ENCODE measurements at regions not wholly inside any gene's neighbourhood (a gene's known extent, or its start where the extent isn't known, plus 50 kb on each side); places are given as distances from the start of the nearest gene placed in this dataset.
"Not testable (repeated sequence)": the region's sequence is repeated elsewhere in the genome, so short reads cannot be mapped to it uniquely, and the experiment has no call there.

GRCh38 chr4:79748835-79749234, 324.2 kb downstream of the ANTXR2 start:
- H3K27ac ChIP-seq = no peak overlapping the region
- no peak overlapping the region for H3K4me3 ChIP-seq

DNA sequence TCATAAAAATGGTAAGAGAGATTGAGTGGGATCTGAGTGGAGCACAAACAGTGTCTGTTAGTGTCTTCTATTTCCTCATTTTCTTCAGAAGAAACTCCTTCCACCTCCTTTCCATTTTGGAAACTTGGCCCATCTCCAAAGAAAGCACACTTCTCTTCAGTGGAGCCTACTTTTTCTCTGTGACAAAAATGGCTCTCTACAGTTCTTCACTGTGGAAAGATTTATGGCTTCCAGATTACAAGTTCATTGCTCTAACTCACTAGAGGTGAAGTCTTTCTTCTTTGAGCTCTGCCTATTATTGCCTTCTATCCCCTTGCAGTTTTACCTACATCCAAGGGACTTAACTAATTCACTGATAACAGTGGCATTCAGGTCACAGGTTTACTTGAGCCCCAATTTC, 325.8 kb downstream of the ANTXR2 start:
- Histone ChIP-seq H3K27ac (no peak overlapping the region), H3K4me3 (no peak overlapping the region)

GRCh38 chr4:79743014-79743413, 330.0 kb downstream of the ANTXR2 start:
- H3K4me3 ChIP-seq = no peak overlapping the region
- no peak overlapping the region for H3K27ac ChIP-seq

DNA sequence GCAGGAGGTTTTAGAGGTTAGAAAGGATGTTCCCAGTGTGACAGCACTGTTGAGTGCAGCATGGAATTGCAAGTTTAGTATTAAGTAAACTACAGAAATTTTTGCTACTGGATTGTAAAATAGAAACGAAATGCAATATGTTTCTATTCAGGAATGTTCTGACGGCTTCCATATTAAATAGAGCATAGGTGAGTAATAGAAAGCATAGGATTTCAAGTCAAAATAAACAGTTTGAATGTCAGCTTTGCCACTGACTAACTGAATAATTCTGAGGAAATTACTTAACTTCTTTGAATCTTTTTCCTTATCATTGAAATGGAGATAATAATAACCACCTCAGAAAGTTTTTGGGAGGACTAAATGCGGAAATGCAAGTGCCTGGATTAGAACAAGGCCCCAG, 331.9 kb upstream of the GK2 start:
- Histone ChIP-seq H3K27ac (no peak overlapping the region), H3K4me3 (no peak overlapping the region)

- Histone ChIP-seq H3K27ac (no peak overlapping the region), H3K4me3 (no peak overlapping the region)
Measured at GRCh38 chr4:79723507-79723906, 315.5 kb upstream of the GK2 start.

DNA sequence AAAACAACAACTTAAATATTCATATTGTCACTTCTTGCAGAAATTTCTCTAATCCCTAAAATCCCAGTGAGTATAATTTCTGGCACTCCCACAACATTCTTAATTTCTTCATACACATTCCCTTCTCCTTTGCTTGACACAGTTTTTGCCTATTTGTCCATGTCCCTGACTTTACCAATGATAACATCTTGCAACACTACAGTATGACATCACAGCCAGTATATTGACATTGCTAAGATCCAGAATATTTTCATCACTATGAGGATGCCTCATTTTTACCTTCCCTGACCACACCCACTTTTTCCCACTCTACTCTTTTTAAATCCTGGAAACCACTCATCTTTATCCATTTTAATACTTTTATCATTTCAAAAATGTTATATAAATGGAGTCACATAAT, 292.3 kb upstream of the GK2 start:
- no peak overlapping the region for H3K27ac ChIP-seq
- H3K4me3 ChIP-seq = no peak overlapping the region

- H3K4me3 ChIP-seq = no peak overlapping the region
Measured at GRCh38 chr4:79697444-79697843, 289.4 kb upstream of the GK2 start.

GRCh38 chr4:79696534-79696933, 288.5 kb upstream of the GK2 start:
- not testable (repeated sequence) for H3K27ac ChIP-seq, H3K4me3 ChIP-seq

More at GRCh38 chr4:79697444-79697843, 289.4 kb upstream of the GK2 start:
- no peak overlapping the region for H3K27ac ChIP-seq

GRCh38 chr4:79695848-79696247, 287.8 kb upstream of the GK2 start:
- no peak overlapping the region for H3K27ac ChIP-seq

GRCh38 chr4:79689740-79690139, 281.7 kb upstream of the GK2 start:
- H3K27ac ChIP-seq = no peak overlapping the region
- no peak overlapping the region for H3K4me3 ChIP-seq

More at GRCh38 chr4:79695848-79696247, 287.8 kb upstream of the GK2 start:
- H3K4me3 ChIP-seq = no peak overlapping the region

DNA sequence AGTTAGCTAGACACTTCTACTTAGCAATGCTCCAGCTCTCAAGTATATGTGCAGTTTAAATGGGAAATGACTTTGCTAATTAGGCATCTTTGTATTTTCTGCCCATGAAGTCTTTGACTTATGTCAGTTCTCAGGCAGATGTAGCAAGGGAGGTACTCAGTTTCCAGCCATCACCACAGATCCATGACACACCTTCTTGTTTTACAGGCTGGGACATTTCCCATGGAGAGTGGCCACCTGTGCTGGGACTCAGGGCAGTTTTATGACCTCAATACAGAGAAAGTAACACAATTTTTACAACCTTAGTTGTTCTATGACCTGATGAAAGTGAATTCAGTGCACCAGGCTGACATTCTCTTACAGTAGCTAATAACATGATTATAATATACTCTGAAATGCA, 280.7 kb upstream of the GK2 start:
- H3K27ac ChIP-seq = no peak overlapping the region
- H3K4me3 ChIP-seq = no peak overlapping the region

- Histone ChIP-seq H3K4me3 (no peak overlapping the region), H3K27ac (no peak overlapping the region)
Measured at GRCh38 chr4:79687006-79687405, 279.0 kb upstream of the GK2 start.

GRCh38 chr4:79685542-79685941, 277.5 kb upstream of the GK2 start:
- H3K4me3 ChIP-seq = no peak overlapping the region
- no peak overlapping the region for H3K27ac ChIP-seq

GRCh38 chr4:79684516-79684915, 276.5 kb upstream of the GK2 start:
- no peak overlapping the region for H3K4me3 ChIP-seq
- no peak overlapping the region for H3K27ac ChIP-seq

DNA sequence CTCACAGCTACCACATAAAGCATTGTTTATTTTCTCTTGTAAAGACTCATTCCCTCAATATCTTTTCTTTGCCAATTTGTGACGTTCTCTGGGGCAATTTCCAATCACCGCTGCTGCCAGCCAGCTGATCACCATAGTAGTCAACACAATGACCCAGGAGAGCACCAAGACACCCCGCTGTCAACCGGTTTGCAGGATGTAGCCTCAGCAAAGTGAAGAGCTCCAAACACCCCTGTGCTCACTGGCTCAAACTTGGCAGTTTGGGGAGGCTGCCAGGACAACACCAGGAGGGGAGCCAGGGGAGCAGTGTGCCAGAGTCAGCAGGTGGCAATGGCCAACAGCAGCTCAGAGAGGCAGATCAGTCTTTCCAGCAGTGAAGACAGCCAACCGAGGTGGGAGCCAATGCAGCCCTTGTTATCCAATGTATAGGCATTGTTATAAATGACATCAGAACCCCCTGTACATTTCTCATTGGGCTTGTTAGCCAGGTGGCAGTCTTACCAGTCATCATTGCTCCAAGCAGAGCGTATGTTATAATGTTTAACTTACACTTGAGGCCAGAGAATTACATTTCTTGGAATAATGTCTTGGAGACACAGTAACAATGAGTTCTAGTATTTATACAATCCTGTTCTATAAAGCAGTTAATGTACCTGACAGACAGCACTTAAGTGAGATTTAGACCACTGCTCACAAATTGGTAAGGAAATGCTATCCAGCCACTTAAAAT, 274.9 kb upstream of the GK2 start:
- H3K27ac ChIP-seq = no peak overlapping the region
- no peak overlapping the region for H3K4me3 ChIP-seq

GRCh38 chr4:79682161-79682560, 274.1 kb upstream of the GK2 start:
- Histone ChIP-seq H3K27ac (no peak overlapping the region), H3K4me3 (no peak overlapping the region)

GRCh38 chr4:79679859-79680258, 271.8 kb upstream of the GK2 start:
- Histone ChIP-seq H3K27ac (no peak overlapping the region), H3K4me3 (no peak overlapping the region)

- H3K27ac ChIP-seq = no peak overlapping the region
- H3K4me3 ChIP-seq = no peak overlapping the region
Measured at GRCh38 chr4:79678472-79679202, 270.6 kb upstream of the GK2 start.

GRCh38 chr4:79676705-79677104, 268.7 kb upstream of the GK2 start:
- Histone ChIP-seq H3K27ac (no peak overlapping the region), H3K4me3 (no peak overlapping the region)

- H3K4me3 ChIP-seq, H3K27ac ChIP-seq: not testable (repeated sequence)
Measured at GRCh38 chr4:79674906-79675305, 266.9 kb upstream of the GK2 start.

- Histone ChIP-seq H3K4me3 (no peak overlapping the region), H3K27ac (no peak overlapping the region)
Measured at GRCh38 chr4:79673898-79674297, 265.9 kb upstream of the GK2 start.

GRCh38 chr4:79673377-79673776, 265.3 kb upstream of the GK2 start:
- no peak overlapping the region for H3K4me3 ChIP-seq
- no peak overlapping the region for H3K27ac ChIP-seq
